ENCODE measurements at regions not wholly inside any gene's neighbourhood (a gene's known extent, or its start where the extent isn't known, plus 50 kb on each side); places are given as distances from the start of the nearest gene placed in this dataset.

- TF ChIP-seq CTCF (IDR thresholded peaks at IDR 0.05) (no peak), POLR2A (IDR thresholded peaks at IDR 0.05) (no peak), POLR2AphosphoS5 (IDR thresholded peaks at IDR 0.05) (no peak)
Measured at GRCh38 chr6:120355822-120356221, 978.5 kb downstream of the TBC1D32 start.

All from gastroesophageal sphincter (tissue), 3 donors.